Mesendoderm (in vitro differentiated cells): ENCODE measurements at regions not wholly inside any gene's neighbourhood (a gene's known extent, or its start where the extent isn't known, plus 50 kb on each side); places are given as distances from the start of the nearest gene placed in this dataset.

Source experiments
- DNase-seq: peaks from one replicate; pipeline ENCODE4 v3.0.0; 2013
- H2AK5ac ChIP-seq: 2 replicates; pipeline ENCODE4 v1.6.1; 2013; ENCODE audit warnings: low read length, inconsistent platforms
- H2BK120ac ChIP-seq: 2 replicates; pipeline ENCODE4 v1.6.1; 2013; ENCODE audit warnings: low read depth, mild to moderate bottlenecking, low read length, moderate library complexity, mixed read lengths
- H2BK15ac ChIP-seq: replicated peaks from 2 replicates; pipeline ENCODE4 v1.6.1; 2013; ENCODE audit warnings: low read depth, mild to moderate bottlenecking, moderate library complexity
- H2BK5ac ChIP-seq: 2 replicates; pipeline ENCODE4 v1.6.1; 2013; ENCODE audit warnings: low read length, inconsistent platforms
- H3K18ac ChIP-seq: 2 replicates; pipeline ENCODE4 v1.6.1; 2013; ENCODE audit warnings: mild to moderate bottlenecking, low read length, mixed read lengths
- H3K23ac ChIP-seq: one replicate; pipeline ENCODE4 v1.6.1; 2013; ENCODE audit warnings: low read length
- H3K27ac ChIP-seq: 2 replicates; pipeline ENCODE4 v1.5.1; 2013; ENCODE audit warnings: low read depth, mild to moderate bottlenecking, inconsistent platforms, low read length, moderate library complexity
- H3K27me3 ChIP-seq: 2 replicates; pipeline ENCODE4 v1.6.1; 2013; ENCODE audit warnings: low read length, control low read depth, mild to moderate bottlenecking, inconsistent platforms; ENCODE audit not compliant: insufficient read depth, poor library complexity
- H3K36me3 ChIP-seq: 2 replicates; pipeline ENCODE4 v1.6.1; 2013; ENCODE audit warnings: low read length, inconsistent platforms; ENCODE audit not compliant: control insufficient read depth, insufficient read depth
- H3K4ac ChIP-seq: one replicate; pipeline ENCODE4 v1.6.1; 2013; ENCODE audit warnings: low read depth, mild to moderate bottlenecking, low read length, moderate library complexity
- H3K4me1 ChIP-seq: 2 replicates; pipeline ENCODE4 v1.6.1; 2013; ENCODE audit warnings: low read depth, low read length, inconsistent platforms; ENCODE audit not compliant: control insufficient read depth
- H3K4me2 ChIP-seq: 2 replicates; pipeline ENCODE4 v1.6.1; 2013; ENCODE audit warnings: low read length
- H3K4me3 ChIP-seq: 2 replicates; pipeline ENCODE4 v1.5.1; 2013; ENCODE audit warnings: mild to moderate bottlenecking, low read length
- H3K56ac ChIP-seq: one replicate; pipeline ENCODE4 v1.6.1; 2013; ENCODE audit warnings: low read length
- H3K79me1 ChIP-seq: 2 replicates; pipeline ENCODE4 v1.6.1; 2013; ENCODE audit warnings: low read length, inconsistent platforms
- H3K79me2 ChIP-seq: 2 replicates; pipeline ENCODE4 v1.6.1; 2013; ENCODE audit warnings: mild to moderate bottlenecking, low read length; ENCODE audit not compliant: control insufficient read depth, insufficient read depth
- H3K9ac ChIP-seq: 2 replicates; pipeline ENCODE4 v1.6.1; 2013; ENCODE audit warnings: low read length, inconsistent platforms
- H4K5ac ChIP-seq: one replicate; pipeline ENCODE4 v1.6.1; 2013; ENCODE audit warnings: low read length
- H4K8ac ChIP-seq: one replicate; pipeline ENCODE4 v1.6.1; 2013; ENCODE audit warnings: low read depth, mild to moderate bottlenecking, control low read depth, low read length, moderate library complexity
- WGBS: extraction: QIAGEN DNeasy Blood & Tissue Kit; methylation state at CpG from one replicate; pipeline ENCODE4 v1.1.7; 2013; ENCODE audit warnings: low lambda C conversion rate, missing lambda C conversion rate; ENCODE audit not compliant: insufficient coverage; ENCODE audit errors: extremely low coverage; 5-methylcytosine and 5-hydroxymethylcytosine counted together

GRCh38 chr5:7978114-7978513 is 109.2 kb downstream of the MTRR start:
- Histone ChIP-seq H3K4me1 (no peaks in the 10 kb centered on the region), H2BK15ac (no peak overlapping the region), H3K4me3 (no peak overlapping the region), H3K18ac (no peak overlapping the region), H4K8ac (no peak overlapping the region), H3K56ac (no peak overlapping the region), H4K5ac (no peak overlapping the region), H3K4ac (no peak overlapping the region), H3K4me2 (no peak overlapping the region), H3K23ac (no peak overlapping the region), H3K27ac (no peak overlapping the region), H2BK120ac (no peak overlapping the region), H3K79me2 (no peaks in the 10 kb centered on the region), H3K79me1 (no peaks in the 10 kb centered on the region), H2AK5ac (no peak overlapping the region), H3K36me3 (no peaks in the 10 kb centered on the region), H3K9ac (no peak overlapping the region), H2BK5ac (no peak overlapping the region), H3K27me3 (no peaks in the 10 kb centered on the region)
- DNase-seq: no peak
- WGBS: 100% methylated on average over 1 of the region's 1 CpG

GRCh38 chr5:7978991-7979390 is 110.0 kb downstream of the MTRR start:
- Histone ChIP-seq H2BK120ac (no peak overlapping the region), H3K36me3 (no peaks in the 10 kb centered on the region), H3K9ac (no peak overlapping the region), H3K56ac (no peak overlapping the region), H2BK15ac (no peak overlapping the region), H4K5ac (no peak overlapping the region), H3K4ac (no peak overlapping the region), H3K79me2 (no peaks in the 10 kb centered on the region), H3K23ac (no peak overlapping the region), H3K4me3 (no peak overlapping the region), H3K18ac (no peak overlapping the region), H2BK5ac (no peak overlapping the region), H3K27ac (no peak overlapping the region), H2AK5ac (no peak overlapping the region), H3K27me3 (no peaks in the 10 kb centered on the region), H4K8ac (no peak overlapping the region), H3K79me1 (no peaks in the 10 kb centered on the region), H3K4me2 (no peak overlapping the region), H3K4me1 (no peaks in the 10 kb centered on the region)
- DNase-seq: no peak
- no CpG with 5 or more reads among the region's 2 CpGs for WGBS

GRCh38 chr5:7980881-7981280 is 111.9 kb downstream of the MTRR start:
- no peak overlapping the region for H3K18ac ChIP-seq
- no peaks in the 10 kb centered on the region for H3K36me3 ChIP-seq
- H3K4me3 ChIP-seq: no peak overlapping the region
- H2BK15ac ChIP-seq: no peak overlapping the region
- H3K56ac ChIP-seq: no peak overlapping the region
- no peaks in the 10 kb centered on the region for H3K79me2 ChIP-seq
- H4K5ac ChIP-seq: no peak overlapping the region
- DNase-seq: no peak
- H2BK5ac ChIP-seq: no peak overlapping the region
- H3K4me1 ChIP-seq: no peaks in the 10 kb centered on the region
- H2AK5ac ChIP-seq: no peak overlapping the region
- H2BK120ac ChIP-seq: no peak overlapping the region
- H3K79me1 ChIP-seq: no peaks in the 10 kb centered on the region
- no peak overlapping the region for H3K9ac ChIP-seq
- no peak overlapping the region for H3K4ac ChIP-seq
- no peak overlapping the region for H3K4me2 ChIP-seq
- WGBS: no CpG with 5 or more reads among the region's 1 CpG
- no peak overlapping the region for H4K8ac ChIP-seq
- H3K27ac ChIP-seq: no peak overlapping the region
- H3K23ac ChIP-seq: no peak overlapping the region
- no peaks in the 10 kb centered on the region for H3K27me3 ChIP-seq

DNA sequence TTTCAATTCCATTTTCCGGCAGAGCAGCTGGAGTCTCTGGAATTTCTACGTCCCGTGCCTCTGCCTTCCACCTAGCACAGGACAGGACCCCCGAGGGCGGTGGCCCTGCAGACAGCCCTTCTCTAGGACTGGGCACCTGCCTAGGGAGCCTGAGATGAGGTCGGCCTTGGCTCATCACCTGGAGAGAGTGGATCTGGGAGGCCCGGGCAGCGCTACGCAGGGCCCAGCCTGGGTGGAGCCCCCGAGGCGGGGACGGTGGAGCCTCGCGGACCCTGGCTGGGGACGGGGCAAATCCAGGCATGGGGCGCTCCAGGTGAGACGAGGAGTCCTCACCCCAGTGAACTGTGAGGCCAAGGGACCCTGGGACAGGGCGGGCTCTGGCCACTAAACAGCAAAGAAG is 114.5 kb downstream of the MTRR start:
- no peak overlapping the region for H3K18ac ChIP-seq
- no peaks in the 10 kb centered on the region for H3K36me3 ChIP-seq
- WGBS: no CpG with 5 or more reads among the region's 18 CpGs
- no peaks in the 10 kb centered on the region for H3K79me2 ChIP-seq
- H3K79me1 ChIP-seq: no peaks in the 10 kb centered on the region
- no peak overlapping the region for H3K4me3 ChIP-seq
- H3K4me2 ChIP-seq: no peak overlapping the region
- H3K27ac ChIP-seq: no peak overlapping the region
- no peak overlapping the region for H2BK5ac ChIP-seq
- no peak overlapping the region for H3K9ac ChIP-seq
- no peak overlapping the region for H2BK15ac ChIP-seq
- no peaks in the 10 kb centered on the region for H3K4me1 ChIP-seq
- no peak overlapping the region for H4K5ac ChIP-seq
- H3K4ac ChIP-seq: no peak overlapping the region
- DNase-seq: no peak
- no peaks in the 10 kb centered on the region for H3K27me3 ChIP-seq
- no peak overlapping the region for H2BK120ac ChIP-seq
- no peak overlapping the region for H2AK5ac ChIP-seq
- no peak overlapping the region for H3K56ac ChIP-seq
- H4K8ac ChIP-seq: no peak overlapping the region
- no peak overlapping the region for H3K23ac ChIP-seq

- H3K36me3 ChIP-seq: no peaks in the 10 kb centered on the region
- H3K79me1 ChIP-seq: no peaks in the 10 kb centered on the region
- H3K4me1 ChIP-seq: no peaks in the 10 kb centered on the region
- H3K23ac ChIP-seq: no peak overlapping the region
- H3K4me3 ChIP-seq: no peak overlapping the region
- no peak overlapping the region for H2AK5ac ChIP-seq
- H3K79me2 ChIP-seq: no peaks in the 10 kb centered on the region
- H2BK15ac ChIP-seq: no peak overlapping the region
- H3K27ac ChIP-seq: no peak overlapping the region
- H3K27me3 ChIP-seq: no peaks in the 10 kb centered on the region
- H4K8ac ChIP-seq: no peak overlapping the region
- no peak overlapping the region for H3K4ac ChIP-seq
- WGBS: no CpG with 5 or more reads among the region's 7 CpGs
- no peak overlapping the region for H3K4me2 ChIP-seq
- H3K18ac ChIP-seq: no peak overlapping the region
- peak; percentile 73 for DNase-seq
- no peak overlapping the region for H4K5ac ChIP-seq
- H2BK5ac ChIP-seq: no peak overlapping the region
- H3K9ac ChIP-seq: no peak overlapping the region
- no peak overlapping the region for H3K56ac ChIP-seq
- H2BK120ac ChIP-seq: no peak overlapping the region
Measured at GRCh38 chr5:7991125-7991821, 122.3 kb downstream of the MTRR start.

DNA sequence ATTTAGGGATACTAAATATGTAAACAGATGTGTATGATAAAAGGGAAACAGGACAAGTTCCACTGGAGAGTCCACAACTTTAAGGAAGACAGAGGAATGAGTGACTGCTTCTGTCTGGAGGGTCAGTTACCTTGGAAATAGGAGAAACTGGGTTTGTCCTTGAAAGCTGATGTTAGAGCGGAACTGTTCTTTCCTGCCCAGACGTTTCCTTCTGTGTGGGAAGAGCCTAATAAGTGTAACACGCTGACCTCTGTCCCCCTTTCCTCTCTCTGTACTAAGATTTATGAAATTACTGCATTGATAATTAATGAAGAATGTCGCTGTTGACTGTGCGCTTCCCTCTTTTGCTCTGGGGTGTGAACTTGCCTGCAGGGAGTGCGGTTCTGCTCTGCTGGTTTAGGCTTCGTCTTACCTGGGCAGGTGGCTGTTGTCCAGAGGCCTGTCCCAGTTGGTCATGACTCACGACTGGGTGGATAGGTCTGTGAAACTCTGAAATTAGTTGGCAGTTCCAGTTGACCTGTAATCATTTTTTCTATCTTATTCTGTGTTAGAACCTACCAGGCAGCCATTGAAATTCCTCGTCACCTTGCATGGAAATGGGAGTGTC is 126.8 kb downstream of the MTRR start:
- Histone ChIP-seq H3K4ac (no peak overlapping the region), H3K4me1 (no peaks in the 10 kb centered on the region), H3K79me2 (no peaks in the 10 kb centered on the region), H3K4me2 (no peak overlapping the region), H2BK15ac (no peak overlapping the region), H2BK5ac (no peak overlapping the region), H4K8ac (no peak overlapping the region), H2AK5ac (no peak overlapping the region), H2BK120ac (no peak overlapping the region), H3K27me3 (no peaks in the 10 kb centered on the region), H3K23ac (no peak overlapping the region), H3K18ac (no peak overlapping the region), H3K36me3 (no peaks in the 10 kb centered on the region), H3K27ac (no peak overlapping the region), H3K79me1 (no peaks in the 10 kb centered on the region), H3K9ac (no peak overlapping the region), H3K4me3 (no peak overlapping the region), H4K5ac (no peak overlapping the region), H3K56ac (no peak overlapping the region)
- no peak for DNase-seq
- WGBS: no CpG with 5 or more reads among the region's 9 CpGs
